Hepatocyte (in vitro differentiated cells): ENCODE measurements at regions not wholly inside any gene's neighbourhood (a gene's known extent, or its start where the extent isn't known, plus 50 kb on each side); places are given as distances from the start of the nearest gene placed in this dataset.

Experiments
- EZH2 ChIP-seq: fragments of 200-600 bp; sonication (generic); IDR thresholded peaks from 2 replicates; pipeline ENCODE4 v1.6.1; 2016; ENCODE audit warnings: antibody characterized with exemption, mild to moderate bottlenecking, borderline replicate concordance
- EZH2phosphoT487 ChIP-seq: fragments of 200-600 bp; sonication (generic); IDR thresholded peaks from one replicate; pipeline ENCODE4 v1.6.1; 2018; ENCODE audit warnings: antibody characterized with exemption, mild to moderate bottlenecking, low read depth, moderate library complexity; ENCODE audit not compliant: unreplicated experiment, severe bottlenecking
- TF ChIP-seq, protein P1 (sequence below): fragments of 200-600 bp; sonication (generic); IDR thresholded peaks from 2 replicates; pipeline ENCODE4 v1.5.1; 2016; ENCODE audit warnings: antibody characterized with exemption, mild to moderate bottlenecking; ENCODE audit not compliant: poor library complexity

DNA sequence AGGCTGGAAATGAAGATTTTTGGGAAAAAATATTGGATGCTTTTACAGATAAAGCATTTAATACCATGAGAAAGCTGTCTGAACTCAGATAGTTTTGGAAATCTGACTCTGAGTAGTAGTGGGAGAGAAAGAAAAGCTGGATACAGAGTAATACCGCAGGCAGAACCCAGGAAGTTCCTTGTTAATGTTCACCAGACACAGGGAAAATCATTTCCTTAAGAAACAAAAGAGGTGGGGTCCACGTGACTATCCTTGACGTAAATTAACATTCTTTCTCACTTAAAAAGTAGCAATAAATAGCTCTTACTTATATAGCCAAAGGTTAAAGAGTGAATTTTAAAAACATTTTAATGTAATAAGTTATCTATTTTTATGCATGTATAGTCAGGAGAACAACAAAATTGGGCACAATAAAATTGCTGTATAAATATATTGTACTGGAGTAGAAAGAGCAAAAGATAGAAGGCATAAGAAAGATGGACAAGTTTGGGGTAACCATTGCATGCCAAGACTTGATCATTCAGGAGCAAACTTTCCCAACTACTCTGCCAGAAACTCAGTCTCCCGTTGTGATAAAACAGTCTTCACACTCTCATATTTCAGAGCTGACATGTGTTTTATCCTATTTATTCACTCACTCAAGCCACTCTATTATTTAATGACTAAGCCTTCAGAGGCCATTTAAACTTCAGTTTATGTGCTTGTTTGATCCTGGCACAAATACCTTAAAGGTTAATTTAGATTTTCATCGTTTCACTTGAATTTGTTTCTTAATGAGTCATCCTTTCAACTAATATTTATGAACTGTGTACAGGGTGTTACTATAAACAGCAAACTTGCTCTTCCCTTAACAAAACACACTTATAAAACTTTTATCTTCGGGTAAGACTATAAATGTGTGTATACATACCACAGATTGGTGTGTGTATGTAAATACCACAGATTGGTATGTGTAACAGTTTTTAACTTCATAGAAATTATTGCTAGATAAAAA, 143.1 kb downstream of the GNAI1 start:
- TF ChIP-seq, protein P1, sequence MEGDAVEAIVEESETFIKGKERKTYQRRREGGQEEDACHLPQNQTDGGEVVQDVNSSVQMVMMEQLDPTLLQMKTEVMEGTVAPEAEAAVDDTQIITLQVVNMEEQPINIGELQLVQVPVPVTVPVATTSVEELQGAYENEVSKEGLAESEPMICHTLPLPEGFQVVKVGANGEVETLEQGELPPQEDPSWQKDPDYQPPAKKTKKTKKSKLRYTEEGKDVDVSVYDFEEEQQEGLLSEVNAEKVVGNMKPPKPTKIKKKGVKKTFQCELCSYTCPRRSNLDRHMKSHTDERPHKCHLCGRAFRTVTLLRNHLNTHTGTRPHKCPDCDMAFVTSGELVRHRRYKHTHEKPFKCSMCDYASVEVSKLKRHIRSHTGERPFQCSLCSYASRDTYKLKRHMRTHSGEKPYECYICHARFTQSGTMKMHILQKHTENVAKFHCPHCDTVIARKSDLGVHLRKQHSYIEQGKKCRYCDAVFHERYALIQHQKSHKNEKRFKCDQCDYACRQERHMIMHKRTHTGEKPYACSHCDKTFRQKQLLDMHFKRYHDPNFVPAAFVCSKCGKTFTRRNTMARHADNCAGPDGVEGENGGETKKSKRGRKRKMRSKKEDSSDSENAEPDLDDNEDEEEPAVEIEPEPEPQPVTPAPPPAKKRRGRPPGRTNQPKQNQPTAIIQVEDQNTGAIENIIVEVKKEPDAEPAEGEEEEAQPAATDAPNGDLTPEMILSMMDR: no peak
- TF ChIP-seq EZH2 (no peak), EZH2phosphoT487 (no peak)
